Keratinocyte (primary cell): ENCODE measurements at regions not wholly inside any gene's neighbourhood (a gene's known extent, or its start where the extent isn't known, plus 50 kb on each side); places are given as distances from the start of the nearest gene placed in this dataset.

Source experiments
- CTCF ChIP-seq, 3 experiments: IDR thresholded peaks in 1 of 3; conservative IDR thresholded peaks in 1 of 3; optimal IDR thresholded peaks in 1 of 3; 2 replicates in 2 of 3; 3 replicates in 1 of 3; pipeline versions ENCODE3 to v1.5.1; 2011; ENCODE audit warnings: low read length in 3 of 3, mild to moderate bottlenecking in 3 of 3, moderate library complexity in 2 of 3, control low read depth in 1 of 3, inconsistent platforms in 1 of 3; ENCODE audit not compliant: insufficient read depth in 2 of 3; ENCODE audit errors: extremely low read depth in 1 of 3
- EZH2 ChIP-seq: IDR thresholded peaks from one replicate; pipeline ENCODE4 v1.6.1; 2012; ENCODE audit warnings: inconsistent platforms, mild to moderate bottlenecking, low read length, moderate library complexity

GRCh38 chr1:5690898-5691297, 301.3 kb downstream of the NPHP4 start:
- TF ChIP-seq CTCF (optimal IDR thresholded peaks at IDR 0.05 in 1 of 3, IDR thresholded peaks at IDR 0.05 in 1 of 3, conservative IDR thresholded peaks at IDR 0.05 in 1 of 3; ENCODE audit: extremely low read depth in 1 of 3, insufficient read depth in 2 of 3, low read length in 3 of 3) (no peak), EZH2 (no peak)
